Smooth muscle cell (in vitro differentiated cells): ENCODE measurements at regions not wholly inside any gene's neighbourhood (a gene's known extent, or its start where the extent isn't known, plus 50 kb on each side); places are given as distances from the start of the nearest gene placed in this dataset.

Source experiments
- DNase-seq: peaks from one replicate; lab custom pipeline; 2025; ENCODE audit not compliant: unreplicated experiment; lab: John Stamatoyannopoulos, UW
- H2AFZ ChIP-seq: fragments of 200-600 bp; sonication (generic); 2 replicates; pipeline ENCODE4 v1.6.0; 2016; ENCODE audit warnings: antibody characterized with exemption, low read depth, mild to moderate bottlenecking
- H3F3A ChIP-seq: fragments of 200-600 bp; sonication (generic); 2 replicates; pipeline ENCODE4 v1.6.0; 2017; ENCODE audit warnings: antibody characterized with exemption, low read depth
- H3K27ac ChIP-seq: fragments of 200-600 bp; sonication (generic); 2 replicates; pipeline ENCODE4 v1.5.1; 2016; ENCODE audit warnings: low read depth, mild to moderate bottlenecking
- H3K27me3 ChIP-seq: fragments of 200-600 bp; sonication (generic); 2 replicates; pipeline ENCODE4 v1.6.1; 2016; ENCODE audit warnings: low read depth, mild to moderate bottlenecking
- H3K36me3 ChIP-seq: fragments of 200-600 bp; sonication (generic); 2 replicates; pipeline ENCODE4 v1.5.1; 2016; ENCODE audit warnings: low read depth
- H3K4me1 ChIP-seq: fragments of 200-600 bp; sonication (generic); 2 replicates; pipeline ENCODE4 v1.5.1; 2016; ENCODE audit warnings: low read depth
- H3K4me2 ChIP-seq: fragments of 200-600 bp; sonication (generic); 2 replicates; pipeline ENCODE4 v1.6.0; 2016; ENCODE audit warnings: mild to moderate bottlenecking
- H3K4me3 ChIP-seq: fragments of 200-600 bp; sonication (generic); 2 replicates; pipeline ENCODE4 v1.5.1; 2016; ENCODE audit warnings: mild to moderate bottlenecking
- H3K79me2 ChIP-seq: fragments of 200-600 bp; sonication (generic); 2 replicates; pipeline ENCODE4 v1.6.0; 2016; ENCODE audit warnings: low read depth, mild to moderate bottlenecking
- H3K9ac ChIP-seq: fragments of 200-600 bp; sonication (generic); 2 replicates; pipeline ENCODE4 v1.6.0; 2016; ENCODE audit warnings: low read depth
- H3K9me3 ChIP-seq: fragments of 200-600 bp; sonication (generic); replicated peaks from 2 replicates; pipeline ENCODE4 v1.5.1; 2016; ENCODE audit warnings: low read depth
- H4K20me1 ChIP-seq: fragments of 200-600 bp; sonication (generic); 2 replicates; pipeline ENCODE4 v1.6.0; 2016; ENCODE audit warnings: low read depth
- whole genome bisulfite sequencing: methylation state at CpG from one replicate; pipeline ENCODE4 v1.1.7; 2016; ENCODE audit warnings: low lambda C conversion rate; 5-methylcytosine and 5-hydroxymethylcytosine counted together
- TF ChIP-seq, protein P1 (sequence below): fragments of 200-600 bp; sonication (generic); IDR thresholded peaks from 2 replicates; pipeline ENCODE4 v1.5.1; 2017; ENCODE audit warnings: borderline replicate concordance, mild to moderate bottlenecking, antibody characterized with exemption; ENCODE audit not compliant: insufficient read depth, poor library complexity, severe bottlenecking

DNA sequence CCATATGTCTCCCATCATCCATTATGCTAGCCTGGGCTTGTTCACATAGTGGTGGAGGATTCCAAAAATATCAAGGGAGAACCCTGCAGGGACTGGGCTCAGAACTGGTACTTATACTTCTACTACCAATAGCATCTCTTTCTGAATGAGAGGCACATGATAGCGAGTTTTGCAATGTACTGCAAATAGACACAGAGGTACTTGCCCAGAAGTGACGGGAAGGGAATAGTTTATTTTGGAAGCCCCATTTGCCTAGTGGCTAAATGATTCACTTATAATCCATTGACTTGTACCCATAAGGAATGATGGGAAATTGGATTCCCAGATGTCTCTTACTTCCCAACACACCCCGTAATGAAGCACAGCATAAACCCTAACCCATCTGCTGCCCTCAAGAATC lies 124.8 kb upstream of the ERCC4 start:
- no peaks in the 10 kb centered on the region for H3K4me1 ChIP-seq
- no peaks in the 10 kb centered on the region for H3K27me3 ChIP-seq
- H3K4me3 ChIP-seq = no peak overlapping the region
- 54% methylated on average over 3 of the region's 3 CpGs for WGBS
- no peak overlapping the region for H3K27ac ChIP-seq
- DNase-seq = no peak
- TF ChIP-seq, protein P1, sequence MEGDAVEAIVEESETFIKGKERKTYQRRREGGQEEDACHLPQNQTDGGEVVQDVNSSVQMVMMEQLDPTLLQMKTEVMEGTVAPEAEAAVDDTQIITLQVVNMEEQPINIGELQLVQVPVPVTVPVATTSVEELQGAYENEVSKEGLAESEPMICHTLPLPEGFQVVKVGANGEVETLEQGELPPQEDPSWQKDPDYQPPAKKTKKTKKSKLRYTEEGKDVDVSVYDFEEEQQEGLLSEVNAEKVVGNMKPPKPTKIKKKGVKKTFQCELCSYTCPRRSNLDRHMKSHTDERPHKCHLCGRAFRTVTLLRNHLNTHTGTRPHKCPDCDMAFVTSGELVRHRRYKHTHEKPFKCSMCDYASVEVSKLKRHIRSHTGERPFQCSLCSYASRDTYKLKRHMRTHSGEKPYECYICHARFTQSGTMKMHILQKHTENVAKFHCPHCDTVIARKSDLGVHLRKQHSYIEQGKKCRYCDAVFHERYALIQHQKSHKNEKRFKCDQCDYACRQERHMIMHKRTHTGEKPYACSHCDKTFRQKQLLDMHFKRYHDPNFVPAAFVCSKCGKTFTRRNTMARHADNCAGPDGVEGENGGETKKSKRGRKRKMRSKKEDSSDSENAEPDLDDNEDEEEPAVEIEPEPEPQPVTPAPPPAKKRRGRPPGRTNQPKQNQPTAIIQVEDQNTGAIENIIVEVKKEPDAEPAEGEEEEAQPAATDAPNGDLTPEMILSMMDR = no peak
- H4K20me1 ChIP-seq = no peaks in the 10 kb centered on the region
- H3K36me3 ChIP-seq = no peaks in the 10 kb centered on the region
- no peaks in the 10 kb centered on the region for H3K9me3 ChIP-seq
- no peak overlapping the region for H2AFZ ChIP-seq
- no peak overlapping the region for H3K4me2 ChIP-seq
- H3K79me2 ChIP-seq = no peaks in the 10 kb centered on the region
- H3K9ac ChIP-seq = no peak overlapping the region
- H3F3A ChIP-seq = no peaks in the 10 kb centered on the region

DNA sequence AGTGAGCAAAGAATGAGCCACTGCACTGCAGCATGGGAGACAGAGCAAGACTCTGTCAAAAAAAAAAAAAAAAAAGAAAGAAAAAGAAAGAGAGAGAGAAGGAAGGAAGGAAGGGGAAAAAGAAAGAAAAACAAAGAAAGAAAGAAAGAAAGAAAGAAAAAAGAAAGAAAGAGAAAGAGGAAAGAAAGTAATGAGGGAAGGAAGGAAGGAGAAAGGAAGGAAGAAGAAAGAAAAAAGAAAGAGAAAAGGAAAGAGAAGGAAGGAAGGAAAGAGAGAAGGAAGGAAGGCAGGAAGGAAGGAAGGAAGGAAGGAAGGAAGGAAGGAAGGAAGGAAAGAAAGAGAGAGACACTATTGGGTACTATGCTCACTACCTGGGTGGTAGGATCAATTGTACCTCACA lies 122.2 kb upstream of the ERCC4 start:
- Histone ChIP-seq H3K9ac (no peak overlapping the region), H3K79me2 (no peaks in the 10 kb centered on the region), H3K4me3 (no peak overlapping the region), H3K4me1 (no peaks in the 10 kb centered on the region), H3F3A (no peaks in the 10 kb centered on the region), H3K27me3 (peaks cover 1% of the 10 kb centered on the region), H2AFZ (no peak overlapping the region), H3K27ac (no peak overlapping the region), H3K4me2 (no peak overlapping the region), H3K36me3 (no peaks in the 10 kb centered on the region), H4K20me1 (no peaks in the 10 kb centered on the region), H3K9me3 (no peaks in the 10 kb centered on the region)
- no peak for DNase-seq
- TF ChIP-seq, protein P1 = no peak

DNA sequence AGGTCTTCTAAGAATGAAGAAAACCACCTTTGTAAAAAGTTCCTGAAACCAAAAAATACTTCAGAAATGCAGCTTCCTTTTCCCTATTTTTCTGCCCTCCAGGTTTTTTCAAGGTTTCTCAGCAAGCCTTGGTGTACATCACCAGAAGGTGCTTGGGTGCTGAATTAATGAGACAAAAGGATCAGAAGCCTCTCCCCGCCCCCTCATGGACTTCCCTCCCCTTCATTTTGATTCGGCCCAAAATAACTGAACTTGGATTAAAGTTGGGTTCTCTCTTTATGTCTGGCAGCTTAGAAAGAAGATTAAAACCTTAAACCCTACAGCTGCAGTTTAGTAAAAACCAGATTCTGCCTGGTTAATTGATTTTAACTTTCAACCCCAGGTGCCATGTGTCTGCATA lies 121.7 kb upstream of the ERCC4 start:
- Histone ChIP-seq H3K9me3 (no peaks in the 10 kb centered on the region), H3K27me3 (peaks cover 4% of the 10 kb centered on the region), H3K79me2 (no peaks in the 10 kb centered on the region), H3K36me3 (no peaks in the 10 kb centered on the region), H3K27ac (no peak overlapping the region), H3F3A (no peaks in the 10 kb centered on the region), H3K9ac (no peak overlapping the region), H3K4me1 (no peaks in the 10 kb centered on the region), H3K4me3 (no peak overlapping the region), H4K20me1 (no peaks in the 10 kb centered on the region), H3K4me2 (no peak overlapping the region), H2AFZ (no peak overlapping the region)
- TF ChIP-seq, protein P1 = no peak
- WGBS = 66% methylated on average over 2 of the region's 2 CpGs
- no peak for DNase-seq

DNA sequence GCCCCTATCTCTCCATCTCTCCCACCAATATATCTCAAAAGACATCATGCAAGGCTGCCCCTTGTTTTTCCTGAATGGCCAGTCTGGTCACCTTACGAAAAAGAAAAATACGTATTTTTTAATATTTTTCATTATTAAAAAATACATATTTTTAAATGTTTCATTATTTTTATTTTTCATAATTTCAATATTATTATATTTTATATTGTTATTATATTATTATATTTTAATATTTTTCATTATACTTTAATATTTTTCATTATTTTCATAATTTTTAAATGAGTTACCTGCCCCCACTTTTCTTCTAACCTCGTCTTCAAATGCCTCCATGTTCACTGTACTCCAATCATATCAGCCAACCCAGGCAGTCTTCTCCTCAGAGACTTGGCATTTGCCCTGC lies 116.0 kb upstream of the ERCC4 start:
- Histone ChIP-seq H3K4me1 (no peaks in the 10 kb centered on the region), H3K27me3 (peaks cover 4% of the 10 kb centered on the region), H3K4me2 (no peak overlapping the region), H3F3A (no peaks in the 10 kb centered on the region), H3K4me3 (no peak overlapping the region), H3K9ac (no peak overlapping the region), H2AFZ (no peak overlapping the region), H3K27ac (no peak overlapping the region), H3K79me2 (no peaks in the 10 kb centered on the region), H4K20me1 (no peaks in the 10 kb centered on the region), H3K36me3 (no peaks in the 10 kb centered on the region), H3K9me3 (no peaks in the 10 kb centered on the region)
- WGBS = 90% methylated on average over 3 of the region's 3 CpGs
- TF ChIP-seq, protein P1 = no peak
- DNase-seq = no peak
